ENCODE measurements at regions not wholly inside any gene's neighbourhood (a gene's known extent, or its start where the extent isn't known, plus 50 kb on each side); places are given as distances from the start of the nearest gene placed in this dataset.

DNA sequence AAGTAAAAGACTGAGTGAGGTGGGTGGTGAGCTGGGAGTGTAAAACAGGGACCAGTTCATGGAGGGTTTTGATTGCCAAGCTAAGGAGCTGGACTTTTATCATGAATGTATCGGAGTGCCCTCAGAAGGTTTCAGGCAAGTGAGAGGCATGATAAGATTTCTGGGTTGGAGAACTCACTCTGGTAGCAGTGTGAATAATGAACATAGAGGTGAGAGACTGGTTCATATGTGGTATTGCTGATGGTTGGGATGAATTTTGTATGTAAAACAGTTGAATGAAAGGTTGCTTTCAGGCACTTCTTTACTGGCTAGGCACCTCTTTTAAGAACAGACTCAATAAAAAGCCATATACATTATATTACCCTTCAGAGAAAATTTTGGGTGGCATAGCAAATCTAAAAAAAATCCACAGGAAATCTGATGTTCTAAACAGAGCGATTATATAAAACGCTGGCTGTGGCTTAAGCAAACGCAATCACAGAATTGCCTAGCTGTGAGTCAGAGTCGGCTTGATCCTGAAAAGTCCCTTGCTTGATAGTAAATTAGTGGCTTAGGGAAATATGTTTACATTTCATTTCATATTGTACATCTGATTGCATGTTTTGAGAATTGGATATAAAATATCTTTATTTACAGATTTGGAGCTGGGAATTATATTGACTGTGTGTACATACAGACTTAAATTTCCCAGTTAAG is 92.9 kb upstream of the HDAC9 start:
- Histone ChIP-seq H3K4me3 (no peak overlapping the region), H3K27ac (no peak overlapping the region)
- no peak for DNase-seq (ENCODE audit: low spot score)
- TF ChIP-seq, protein P1, sequence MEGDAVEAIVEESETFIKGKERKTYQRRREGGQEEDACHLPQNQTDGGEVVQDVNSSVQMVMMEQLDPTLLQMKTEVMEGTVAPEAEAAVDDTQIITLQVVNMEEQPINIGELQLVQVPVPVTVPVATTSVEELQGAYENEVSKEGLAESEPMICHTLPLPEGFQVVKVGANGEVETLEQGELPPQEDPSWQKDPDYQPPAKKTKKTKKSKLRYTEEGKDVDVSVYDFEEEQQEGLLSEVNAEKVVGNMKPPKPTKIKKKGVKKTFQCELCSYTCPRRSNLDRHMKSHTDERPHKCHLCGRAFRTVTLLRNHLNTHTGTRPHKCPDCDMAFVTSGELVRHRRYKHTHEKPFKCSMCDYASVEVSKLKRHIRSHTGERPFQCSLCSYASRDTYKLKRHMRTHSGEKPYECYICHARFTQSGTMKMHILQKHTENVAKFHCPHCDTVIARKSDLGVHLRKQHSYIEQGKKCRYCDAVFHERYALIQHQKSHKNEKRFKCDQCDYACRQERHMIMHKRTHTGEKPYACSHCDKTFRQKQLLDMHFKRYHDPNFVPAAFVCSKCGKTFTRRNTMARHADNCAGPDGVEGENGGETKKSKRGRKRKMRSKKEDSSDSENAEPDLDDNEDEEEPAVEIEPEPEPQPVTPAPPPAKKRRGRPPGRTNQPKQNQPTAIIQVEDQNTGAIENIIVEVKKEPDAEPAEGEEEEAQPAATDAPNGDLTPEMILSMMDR (IDR thresholded peaks at IDR 0.05): no peak

DNA sequence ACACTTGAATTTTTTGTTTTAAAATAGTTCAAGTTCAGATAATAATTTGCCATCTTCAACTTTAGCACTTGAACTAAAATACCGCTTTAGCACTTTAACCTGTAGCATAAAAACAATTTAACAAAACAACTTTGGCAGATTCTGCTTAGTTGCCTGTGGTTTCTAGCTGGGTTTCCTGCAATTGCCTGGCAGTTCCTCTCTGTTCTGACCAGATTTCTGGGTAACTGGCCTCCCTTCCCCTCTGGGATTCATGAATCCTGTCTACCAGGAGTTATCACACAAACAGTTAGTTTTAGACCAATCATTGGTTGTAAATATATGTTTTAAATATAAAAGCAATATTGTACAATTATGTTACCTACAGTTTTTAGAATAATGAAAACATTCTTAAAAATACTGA is 89.8 kb upstream of the HDAC9 start:
- no peak for DNase-seq (ENCODE audit: low spot score)
- TF ChIP-seq, protein P1 (IDR thresholded peaks at IDR 0.05): no peak

DNA sequence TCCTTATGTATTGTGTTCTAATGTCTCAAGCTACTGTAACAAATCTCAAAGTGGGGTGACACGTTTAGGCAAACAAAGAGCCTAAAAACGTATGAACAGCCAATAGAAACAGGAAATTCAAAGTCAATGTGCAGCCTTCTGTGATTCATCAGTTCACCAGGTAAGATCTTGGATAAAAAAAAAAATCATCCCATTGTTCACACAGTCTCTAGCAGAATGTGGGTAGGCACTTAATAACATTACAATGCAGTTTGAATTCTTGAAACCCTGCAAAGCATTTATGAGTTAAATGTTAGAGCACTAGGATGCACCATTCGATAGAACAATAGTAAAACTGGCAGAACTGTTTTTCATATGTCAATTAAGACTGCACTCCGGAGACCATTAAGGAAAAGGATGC is 88.2 kb upstream of the HDAC9 start:
- TF ChIP-seq, protein P1 (IDR thresholded peaks at IDR 0.05): no peak
- Histone ChIP-seq H3K4me3 (no peak overlapping the region), H3K27ac (no peak overlapping the region)
- DNase-seq (ENCODE audit: low spot score): no peak

More for the DNA sequence above, 89.8 kb upstream of the HDAC9 start:
- H3K4me3 ChIP-seq: no peak overlapping the region
- no peak overlapping the region for H3K27ac ChIP-seq

DNA sequence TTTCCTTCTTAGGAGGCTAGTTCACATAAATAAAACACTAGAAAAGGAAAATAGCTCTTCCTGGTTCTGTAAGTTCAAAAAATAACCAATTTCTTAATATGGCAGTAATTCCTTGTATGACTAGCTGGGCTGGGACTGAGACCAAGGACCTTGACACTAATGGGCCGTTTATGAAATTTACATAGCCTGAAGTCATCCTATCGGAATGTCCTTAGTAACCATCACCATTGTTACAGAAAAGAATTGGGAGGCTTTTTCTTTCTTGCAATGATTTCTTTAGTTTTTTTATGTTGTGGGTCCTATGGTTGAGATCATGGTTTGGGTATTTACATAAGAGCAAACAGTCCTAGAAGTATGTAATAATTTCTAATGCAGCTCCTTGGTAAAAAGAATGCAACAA is 87.1 kb upstream of the HDAC9 start:
- Histone ChIP-seq H3K4me3 (no peak overlapping the region), H3K27ac (no peak overlapping the region)
- DNase-seq (ENCODE audit: low spot score): no peak
- TF ChIP-seq, protein P1 (IDR thresholded peaks at IDR 0.05): no peak

DNA sequence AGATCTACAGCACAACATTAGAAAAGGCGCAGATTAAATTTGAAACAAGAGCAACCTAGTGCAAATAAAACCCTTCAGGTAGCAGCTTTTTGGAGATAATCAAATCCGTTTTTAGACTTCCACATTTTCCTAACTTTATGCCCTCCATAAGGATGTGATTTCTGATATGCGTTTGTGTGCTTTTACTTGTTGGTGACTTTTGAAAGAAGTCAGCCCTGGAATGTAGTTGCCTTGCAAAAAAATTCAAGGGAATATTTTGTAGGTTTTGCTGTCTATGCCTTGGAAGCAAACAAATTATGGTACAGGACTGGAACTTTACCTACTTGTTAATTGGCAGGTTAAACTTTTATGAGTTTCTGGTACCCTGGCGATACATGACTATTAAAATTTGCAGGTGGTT is 86.7 kb upstream of the HDAC9 start:
- TF ChIP-seq, protein P1 (IDR thresholded peaks at IDR 0.05): no peak
- Histone ChIP-seq H3K27ac (no peak overlapping the region), H3K4me3 (no peak overlapping the region)
- no peak for DNase-seq (ENCODE audit: low spot score)

DNA sequence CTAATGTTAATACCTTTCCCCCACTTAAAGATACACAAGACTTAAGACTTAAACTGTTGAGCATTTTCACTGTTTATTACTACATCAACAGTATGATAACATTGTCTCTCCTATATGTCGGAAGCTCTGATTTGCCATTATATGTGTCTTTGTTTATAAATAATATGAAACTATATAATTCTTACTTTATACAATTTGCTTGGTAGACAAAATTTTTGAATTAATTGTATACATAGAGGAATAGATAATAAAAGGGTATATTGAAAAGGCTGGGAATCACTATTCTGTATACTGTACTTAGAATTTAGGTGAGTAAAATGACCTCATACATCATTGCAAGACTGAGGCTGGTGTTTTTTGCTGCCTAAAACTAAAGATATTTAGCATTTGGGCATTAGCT is 82.1 kb upstream of the HDAC9 start:
- Histone ChIP-seq H3K27ac (no peak overlapping the region), H3K4me3 (no peak overlapping the region)
- TF ChIP-seq, protein P1 (IDR thresholded peaks at IDR 0.05): no peak
- no peak for DNase-seq (ENCODE audit: low spot score)

DNA sequence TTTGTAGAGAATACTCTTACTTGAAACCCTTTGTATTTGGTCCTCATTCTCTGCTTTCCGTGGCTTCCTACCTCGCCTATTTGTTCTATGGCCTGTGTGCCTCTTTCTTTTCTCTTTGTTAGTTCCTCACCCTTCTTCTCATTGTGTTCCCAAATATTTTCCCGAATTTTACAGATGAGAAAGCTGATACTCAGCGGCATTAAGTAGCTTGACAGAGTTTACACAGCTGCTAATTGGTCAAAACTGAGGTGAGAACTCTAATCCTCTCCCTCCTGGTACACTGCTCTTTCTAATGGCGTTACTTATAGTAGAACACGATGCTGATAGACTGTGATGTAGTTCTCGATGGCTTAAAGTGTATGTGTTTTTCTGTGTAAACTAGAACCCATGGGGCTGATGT is 80.7 kb upstream of the HDAC9 start:
- H3K27ac ChIP-seq: no peak overlapping the region
- no peak overlapping the region for H3K4me3 ChIP-seq
- TF ChIP-seq, protein P1 (IDR thresholded peaks at IDR 0.05): no peak
- DNase-seq (ENCODE audit: low spot score): no peak

All from coronary artery (tissue), 2 donors.